Lung (tissue), 11 donors: ENCODE measurements at regions not wholly inside any gene's neighbourhood (a gene's known extent, or its start where the extent isn't known, plus 50 kb on each side); places are given as distances from the start of the nearest gene placed in this dataset.

Experiments used
- ATAC-seq: fragments of 200-7000 bp; cut with Tn5 transposase; one replicate; pipeline ENCODE4 v1.9.1; 2020; ENCODE audit warnings: moderate number of reproducible peaks; ENCODE audit not compliant: insufficient read depth, low FRiP score
- DNase-seq, 3 donors: peaks; one replicate each; pipeline ENCODE4 v3.0.0-alpha.2; 2013 to 2017
- H3K27ac ChIP-seq, 2 donors: one replicate each; pipeline ENCODE4 v1.5.1; 2013; ENCODE audit warnings: mild to moderate bottlenecking in 2 of 2, moderate library complexity in 2 of 2, control low read depth in 1 of 2, inconsistent platforms in 1 of 2, low read depth in 1 of 2, low read length in 1 of 2
- H3K27me3 ChIP-seq, 3 donors: one replicate each; pipeline ENCODE4 v1.5.1; 2013; ENCODE audit warnings: low read length in 2 of 3; ENCODE audit not compliant: control insufficient read depth in 3 of 3, insufficient read depth in 3 of 3
- H3K36me3 ChIP-seq, 4 donors: one replicate each; pipeline ENCODE4 v1.5.1; 2013; ENCODE audit warnings: low read length in 4 of 4, mild to moderate bottlenecking in 1 of 4, moderate library complexity in 1 of 4; ENCODE audit not compliant: control insufficient read depth in 4 of 4, insufficient read depth in 4 of 4
- H3K4me1 ChIP-seq, 5 donors: one replicate each; pipeline ENCODE4 v1.5.1; 2013; ENCODE audit warnings: low read length in 5 of 5, mild to moderate bottlenecking in 2 of 5, moderate library complexity in 1 of 5; ENCODE audit not compliant: control insufficient read depth in 5 of 5, insufficient read depth in 5 of 5
- H3K4me3 ChIP-seq: one replicate; pipeline ENCODE4 v1.5.1; 2013; ENCODE audit warnings: mild to moderate bottlenecking, control low read depth, moderate library complexity
- H3K9ac ChIP-seq, 2 donors: one replicate each; pipeline ENCODE4 v1.5.1; 2013; ENCODE audit warnings: low read length in 2 of 2, control low read depth in 1 of 2; ENCODE audit not compliant: insufficient read depth in 1 of 2
- H3K9me3 ChIP-seq, 4 donors: one replicate each; pipeline ENCODE4 v1.5.1; 2013; ENCODE audit warnings: low read length in 3 of 4, mild to moderate bottlenecking in 1 of 4, moderate library complexity in 1 of 4; ENCODE audit not compliant: control insufficient read depth in 4 of 4, insufficient read depth in 3 of 4
- CTCF ChIP-seq: IDR thresholded peaks from 2 replicates; pipeline ENCODE4 v1.5.1; 2012; ENCODE audit warnings: mild to moderate bottlenecking; ENCODE audit errors: control extremely low read depth, extremely low read depth
- WGBS, 2 donors: extraction: QIAGEN DNeasy Blood & Tissue Kit; methylation state at CpG; one replicate each; pipeline ENCODE4 v1.1.7; 2013; 5-methylcytosine and 5-hydroxymethylcytosine counted together
- donor health status: control.
- donor health status: control.
- donor health status: Bipolar disorder and iron deficiency.
- donor health status: healthy.
- donor health status: DM: yes; HTN: yes; CAD: no.

GRCh38 chr6:126660376-126660775 lies 320.5 kb downstream of the CENPW start:
- no peak for TF ChIP-seq CTCF
- no peak overlapping the region for H3K9ac ChIP-seq
- no peak overlapping the region for H3K4me3 ChIP-seq
- DNase-seq (no peak), ATAC-seq (no peak)
- no peaks in the 10 kb centered on the region for H3K9me3 ChIP-seq
- no peak overlapping the region for H3K27ac ChIP-seq
- H3K27me3 ChIP-seq, result no peaks in the 10 kb centered on the region
- H3K36me3 ChIP-seq, result no peaks in the 10 kb centered on the region
- WGBS, 2 donors, result 95 to 97% methylated on average over 1 of the region's 1 CpG
- peaks cover 0 to 3% (median 0%) of the 10 kb centered on the region in 5 donors for H3K4me1 ChIP-seq

- TF ChIP-seq CTCF, result no peak
- Histone ChIP-seq H3K9me3 (no peaks in the 10 kb centered on the region), H3K4me3 (no peak overlapping the region), H3K27me3 (no peaks in the 10 kb centered on the region), H3K9ac (no peak overlapping the region), H3K4me1 (peaks cover 0 to 3% (median 0%) of the 10 kb centered on the region in 5 donors), H3K27ac (no peak overlapping the region), H3K36me3 (no peaks in the 10 kb centered on the region)
- ATAC-seq (no peak), DNase-seq (no peak)
These were observed 321.7 kb downstream of the CENPW start for GRCh38 chr6:126661646-126662045.

GRCh38 chr6:126662966-126663365 lies 323.1 kb downstream of the CENPW start:
- H3K9ac ChIP-seq, result no peak overlapping the region
- H3K4me1 ChIP-seq, result peaks cover 0 to 3% (median 0%) of the 10 kb centered on the region in 5 donors
- H3K4me3 ChIP-seq, result no peak overlapping the region
- TF ChIP-seq CTCF, result no peak
- DNase-seq (no peak), ATAC-seq (no peak)
- H3K36me3 ChIP-seq, result no peaks in the 10 kb centered on the region
- H3K27ac ChIP-seq, result no peak overlapping the region
- no peaks in the 10 kb centered on the region for H3K9me3 ChIP-seq
- no peaks in the 10 kb centered on the region for H3K27me3 ChIP-seq

- Histone ChIP-seq H3K4me1 (peaks cover 0 to 3% (median 0%) of the 10 kb centered on the region in 5 donors), H3K9ac (no peak overlapping the region), H3K27ac (no peak overlapping the region), H3K9me3 (no peaks in the 10 kb centered on the region), H3K4me3 (no peak overlapping the region), H3K27me3 (no peaks in the 10 kb centered on the region), H3K36me3 (no peaks in the 10 kb centered on the region)
- no peak for TF ChIP-seq CTCF
- no peak for DNase-seq
- 58 to 78% methylated on average over 1 of the region's 1 CpG for WGBS, 2 donors
- ATAC-seq, result no peak
These were observed 324.4 kb downstream of the CENPW start for GRCh38 chr6:126664271-126664670.
